Body of pancreas (tissue), 4 donors: ENCODE measurements at regions not wholly inside any gene's neighbourhood (a gene's known extent, or its start where the extent isn't known, plus 50 kb on each side); places are given as distances from the start of the nearest gene placed in this dataset.

Experiments used
- ATAC-seq: fragments of 150-250 bp; one replicate; pipeline ENCODE4 v1.9.1; 2016
- DNase-seq, 4 donors: peaks; one replicate each; pipeline ENCODE4 v3.0.0-alpha.2; 2019
- H3K27ac ChIP-seq, 4 donors: fragments of 200-600 bp; sonication (generic); 1 replicate in 3 of 4; 2 replicates in 1 of 4; pipeline versions ENCODE4 v1.5.1 to v1.6.1; 2016 to 2019; ENCODE audit warnings: mild to moderate bottlenecking in 1 of 4, mixed read lengths in 1 of 4, moderate library complexity in 1 of 4
- H3K27me3 ChIP-seq, 2 donors: fragments of 200-600 bp; sonication (generic); one replicate each; pipeline ENCODE4 v1.6.0; 2016; ENCODE audit warnings: mild to moderate bottlenecking in 1 of 2
- H3K36me3 ChIP-seq, 2 donors: fragments of 200-600 bp; sonication (generic); replicated peaks in 1 of 2; 2 replicates each; pipeline ENCODE4 v1.5.1; 2016; ENCODE audit warnings: low read depth in 2 of 2; ENCODE audit not compliant: insufficient read depth in 1 of 2
- H3K4me1 ChIP-seq: fragments of 200-600 bp; sonication (generic); one replicate; pipeline ENCODE4 v1.6.0; 2016
- H3K4me3 ChIP-seq, 2 donors: fragments of 200-600 bp; sonication (generic); 1 replicate in 1 of 2; 2 replicates in 1 of 2; pipeline ENCODE4 v1.5.1; 2016 to 2019
- H3K9me3 ChIP-seq, 3 donors: fragments of 200-600 bp; sonication (generic); 1 replicate in 2 of 3; 2 replicates in 1 of 3; pipeline ENCODE4 v1.5.1; 2016
- POLR2A ChIP-seq, 3 donors: fragments of 450-650 bp; IDR thresholded peaks; one replicate each; pipeline ENCODE4 v1.6.1; 2016; ENCODE audit warnings: antibody characterized with exemption in 3 of 3, mild to moderate bottlenecking in 2 of 3
- WGBS, 2 donors: methylation state at CpG; one replicate each; pipeline ENCODE4 v1.1.5; 2017; 5-methylcytosine and 5-hydroxymethylcytosine counted together
- intact Hi-C: fragments of 100-400 bp; cut with DNase I; formaldehyde crosslinking; loops from one replicate; pipeline ENCODE4 v1.15.1; 2023
- TF ChIP-seq, protein P1 (sequence below), 7 experiments: fragments of 450-650 bp in 4 of 7; fragments of 200-600 bp in 3 of 7; sonication (generic) in 3 of 7; IDR thresholded peaks; one replicate each; pipeline ENCODE4 v1.5.1; 2016 to 2019; ENCODE audit warnings: antibody characterized with exemption in 7 of 7

DNA sequence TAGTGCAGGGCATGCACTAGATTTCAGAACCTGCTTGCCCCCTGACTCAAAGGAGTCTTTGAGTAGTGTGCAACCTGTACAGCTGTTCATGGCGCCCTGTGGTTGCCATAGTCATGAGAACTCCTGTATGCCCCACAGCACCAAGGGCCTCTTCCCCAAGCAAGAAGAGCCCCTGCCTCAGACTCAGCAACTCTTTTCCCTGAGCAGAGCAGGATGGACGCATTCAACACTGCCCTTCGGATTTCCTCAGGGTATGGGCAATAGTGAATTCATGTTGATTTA is 89.7 kb upstream of the KLF13 start:
- intact Hi-C loops, result no loop called here
- ATAC-seq (no peak), DNase-seq (no peak)
- no peaks in the 10 kb centered on the region for H3K9me3 ChIP-seq
- WGBS, 2 donors, result 91 to 92% methylated on average over 3 of the region's 3 CpGs
- no peaks in the 10 kb centered on the region for H3K27me3 ChIP-seq
- H3K27ac ChIP-seq, result peak overlapping the region in 2 of 4 donors; percentile 70 to 86
- H3K36me3 ChIP-seq, result no peaks in the 10 kb centered on the region
- TF ChIP-seq POLR2A (IDR thresholded peaks at IDR 0.05), result no peak
- TF ChIP-seq, protein P1, sequence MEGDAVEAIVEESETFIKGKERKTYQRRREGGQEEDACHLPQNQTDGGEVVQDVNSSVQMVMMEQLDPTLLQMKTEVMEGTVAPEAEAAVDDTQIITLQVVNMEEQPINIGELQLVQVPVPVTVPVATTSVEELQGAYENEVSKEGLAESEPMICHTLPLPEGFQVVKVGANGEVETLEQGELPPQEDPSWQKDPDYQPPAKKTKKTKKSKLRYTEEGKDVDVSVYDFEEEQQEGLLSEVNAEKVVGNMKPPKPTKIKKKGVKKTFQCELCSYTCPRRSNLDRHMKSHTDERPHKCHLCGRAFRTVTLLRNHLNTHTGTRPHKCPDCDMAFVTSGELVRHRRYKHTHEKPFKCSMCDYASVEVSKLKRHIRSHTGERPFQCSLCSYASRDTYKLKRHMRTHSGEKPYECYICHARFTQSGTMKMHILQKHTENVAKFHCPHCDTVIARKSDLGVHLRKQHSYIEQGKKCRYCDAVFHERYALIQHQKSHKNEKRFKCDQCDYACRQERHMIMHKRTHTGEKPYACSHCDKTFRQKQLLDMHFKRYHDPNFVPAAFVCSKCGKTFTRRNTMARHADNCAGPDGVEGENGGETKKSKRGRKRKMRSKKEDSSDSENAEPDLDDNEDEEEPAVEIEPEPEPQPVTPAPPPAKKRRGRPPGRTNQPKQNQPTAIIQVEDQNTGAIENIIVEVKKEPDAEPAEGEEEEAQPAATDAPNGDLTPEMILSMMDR (IDR thresholded peaks at IDR 0.05), result no peak
- peaks cover 19% of the 10 kb centered on the region for H3K4me1 ChIP-seq
- no peak overlapping the region for H3K4me3 ChIP-seq

DNA sequence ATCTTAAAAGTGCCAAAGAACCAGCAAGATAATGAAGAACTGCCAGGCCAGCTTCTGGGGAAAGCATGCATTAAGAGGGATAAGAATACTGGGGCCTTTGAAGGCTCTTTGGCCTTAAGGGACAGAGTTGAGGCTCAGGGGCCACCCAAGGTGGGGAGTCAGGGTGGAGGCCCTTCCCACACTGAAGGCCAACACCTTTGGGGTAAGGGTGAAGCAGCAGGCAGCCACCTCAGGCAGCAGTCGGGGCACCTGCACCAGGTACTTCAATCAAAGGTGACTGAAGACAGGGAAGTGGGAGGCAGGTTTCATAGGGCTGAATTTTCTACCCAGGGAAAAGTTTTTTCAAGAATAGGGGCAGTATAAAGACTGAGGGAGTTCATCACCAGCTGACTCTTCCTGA is 87.7 kb upstream of the KLF13 start:
- TF ChIP-seq, protein P1 (IDR thresholded peaks at IDR 0.05), result no peak
- no peak for TF ChIP-seq POLR2A (IDR thresholded peaks at IDR 0.05)
- no peak for ATAC-seq
- no peak for DNase-seq
- H3K27me3 ChIP-seq, result no peaks in the 10 kb centered on the region
- H3K36me3 ChIP-seq, result no peaks in the 10 kb centered on the region
- intact Hi-C loops, result no loop called here
- no peak overlapping the region for H3K27ac ChIP-seq
- H3K4me3 ChIP-seq, result no peak overlapping the region
- H3K4me1 ChIP-seq, result peaks cover 19% of the 10 kb centered on the region
- WGBS, 2 donors, result 73 to 74% methylated on average over 1 of the region's 1 CpG
- H3K9me3 ChIP-seq, result no peaks in the 10 kb centered on the region

DNA sequence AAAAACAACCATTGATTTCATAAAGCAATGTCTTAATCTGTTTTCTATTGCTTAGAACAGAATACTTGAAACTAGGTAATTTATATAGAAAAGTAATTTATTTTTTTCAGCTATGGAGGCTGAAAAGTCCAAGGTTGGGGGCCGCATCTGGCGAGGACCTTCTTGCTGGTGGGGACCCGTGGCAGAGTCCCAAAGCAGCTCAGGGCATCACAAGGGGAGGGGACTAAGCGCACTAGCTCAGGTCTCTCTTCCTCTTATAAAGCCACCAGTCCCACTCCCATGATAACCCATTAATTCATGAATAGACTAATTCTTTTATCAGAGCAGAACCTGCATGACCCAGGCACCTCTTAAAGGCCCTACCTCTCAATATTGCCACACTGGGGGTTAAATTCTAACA is 87.2 kb upstream of the KLF13 start:
- Histone ChIP-seq H3K27ac (no peak overlapping the region), H3K9me3 (no peaks in the 10 kb centered on the region), H3K4me1 (peaks cover 19% of the 10 kb centered on the region), H3K4me3 (no peak overlapping the region), H3K27me3 (no peaks in the 10 kb centered on the region), H3K36me3 (no peaks in the 10 kb centered on the region)
- DNase-seq (no peak), ATAC-seq (no peak)
- TF ChIP-seq POLR2A (IDR thresholded peaks at IDR 0.05), result no peak
- TF ChIP-seq, protein P1 (IDR thresholded peaks at IDR 0.05), result no peak
- intact Hi-C loops, result no loop called here
- 76 to 86% methylated on average over 4 of the region's 4 CpGs for WGBS, 2 donors

DNA sequence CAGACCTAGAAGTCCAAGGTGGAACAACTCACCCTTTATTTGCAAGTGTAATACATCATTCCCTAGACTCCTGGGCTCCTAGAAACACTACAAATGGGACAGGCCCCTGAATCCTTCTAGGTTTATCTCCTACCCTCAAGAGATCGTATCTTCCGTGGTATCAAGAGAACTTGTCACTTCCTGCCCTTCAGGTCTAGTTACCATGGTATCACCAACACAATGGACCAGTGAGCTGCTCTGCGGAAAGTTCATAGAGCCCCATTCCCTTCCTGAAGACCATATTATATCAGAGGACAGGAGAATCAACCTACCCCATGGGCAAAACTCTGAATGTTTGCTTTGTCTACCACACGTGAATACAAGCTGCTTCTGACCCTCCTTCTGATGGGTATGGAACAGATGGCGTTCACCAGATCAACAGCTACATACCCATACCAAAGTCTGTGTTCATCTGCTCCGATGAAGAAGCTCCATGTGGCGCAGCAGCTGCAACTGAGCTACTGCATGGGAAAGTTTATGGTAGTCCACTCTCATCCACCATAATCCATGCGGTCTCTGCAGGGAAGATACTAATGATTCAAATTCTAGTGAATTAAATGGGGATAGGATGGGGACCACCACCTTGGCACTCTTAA is 84.6 kb upstream of the KLF13 start:
- ATAC-seq (no peak), DNase-seq (no peak)
- H3K27me3 ChIP-seq, result no peaks in the 10 kb centered on the region
- 79 to 82% methylated on average over 8 of the region's 8 CpGs for WGBS, 2 donors
- no peak overlapping the region for H3K4me3 ChIP-seq
- intact Hi-C loops, result no loop called here
- H3K36me3 ChIP-seq, result no peaks in the 10 kb centered on the region
- H3K9me3 ChIP-seq, result no peaks in the 10 kb centered on the region
- no peak overlapping the region for H3K27ac ChIP-seq
- TF ChIP-seq POLR2A (IDR thresholded peaks at IDR 0.05), result no peak
- TF ChIP-seq, protein P1 (IDR thresholded peaks at IDR 0.05), result no peak
- peaks cover 1% of the 10 kb centered on the region for H3K4me1 ChIP-seq

DNA sequence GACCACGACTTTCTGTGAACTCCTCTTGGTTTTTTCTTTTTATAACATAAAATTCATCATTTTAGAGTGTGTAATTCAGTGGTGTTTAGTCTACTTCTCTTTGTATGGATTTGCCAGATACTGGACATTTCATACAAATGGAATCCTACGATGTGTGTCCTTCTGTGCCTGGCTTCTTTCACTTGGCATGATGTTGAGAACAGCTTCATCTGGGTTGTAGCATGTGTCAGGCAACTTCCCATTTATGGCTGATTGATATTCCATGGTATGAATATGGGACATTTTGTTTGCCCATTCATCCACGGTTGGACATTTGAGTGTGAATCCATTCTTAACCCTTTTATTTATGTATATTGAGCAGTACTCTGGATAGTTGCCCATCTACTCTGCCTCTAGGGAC is 82.7 kb upstream of the KLF13 start:
- H3K27ac ChIP-seq, result no peak overlapping the region
- no peak for DNase-seq

More for the DNA sequence above, 82.7 kb upstream of the KLF13 start:
- Histone ChIP-seq H3K4me3 (no peak overlapping the region), H3K36me3 (no peaks in the 10 kb centered on the region), H3K4me1 (no peaks in the 10 kb centered on the region), H3K27me3 (no peaks in the 10 kb centered on the region), H3K9me3 (no peaks in the 10 kb centered on the region)
- intact Hi-C loops, result no loop called here
- TF ChIP-seq POLR2A (IDR thresholded peaks at IDR 0.05), result no peak
- TF ChIP-seq, protein P1 (IDR thresholded peaks at IDR 0.05), result no peak
- WGBS, 2 donors, result 50 to 52% methylated on average over 3 of the region's 3 CpGs
- ATAC-seq, result no peak
